GM12892 (cell line): ENCODE measurements at regions not wholly inside any gene's neighbourhood (a gene's known extent, or its start where the extent isn't known, plus 50 kb on each side); places are given as distances from the start of the nearest gene placed in this dataset.

Source experiments
- DNase-seq: peaks from one replicate; pipeline ENCODE4 v3.0.0; 2011; ENCODE audit not compliant: insufficient read length
- FAIRE-seq: peaks from 2 replicates; lab custom pipeline; 2011; peaks lifted over from hg19 to GRCh38; lab: Jason Lieb, UNC
- POLR2A ChIP-seq: IDR thresholded peaks from 2 replicates; pipeline ENCODE4 v1.6.1; 2011; ENCODE audit warnings: low read depth, low read length, control low read depth
- POLR2AphosphoS5 ChIP-seq: IDR thresholded peaks from 2 replicates; pipeline ENCODE4 v1.6.1; 2011; ENCODE audit warnings: low read depth, low read length, control low read depth
- TAF1 ChIP-seq: IDR thresholded peaks from 2 replicates; pipeline ENCODE4 v1.6.1; 2011; ENCODE audit warnings: low read depth, mild to moderate bottlenecking, control low read depth, low read length, borderline replicate concordance

- TF ChIP-seq POLR2AphosphoS5: no peak
- no peak for TF ChIP-seq POLR2A
- TF ChIP-seq TAF1: no peak
- FAIRE-seq: no peak
- DNase-seq: no peak
Observed at GRCh38 chr2:139260052-139260430, 479.9 kb upstream of the NXPH2 start.

GRCh38 chr2:139259422-139260051, 479.3 kb upstream of the NXPH2 start:
- no peak for FAIRE-seq
- TF ChIP-seq TAF1 (no peak), POLR2A (no peak), POLR2AphosphoS5 (no peak)
- DNase-seq: no peak

GRCh38 chr2:139241286-139241685, 461.1 kb upstream of the NXPH2 start:
- TF ChIP-seq POLR2AphosphoS5 (no peak), POLR2A (no peak), TAF1 (no peak)
- FAIRE-seq (no peak), DNase-seq (no peak)

- no peak for FAIRE-seq
- DNase-seq: no peak
- TF ChIP-seq TAF1 (no peak), POLR2AphosphoS5 (no peak), POLR2A (no peak)
Observed at GRCh38 chr2:139237023-139237422, 456.8 kb upstream of the NXPH2 start.

- FAIRE-seq (no peak), DNase-seq (no peak)
- TF ChIP-seq TAF1 (no peak), POLR2A (no peak), POLR2AphosphoS5 (no peak)
Observed at GRCh38 chr2:139230881-139231280, 450.7 kb upstream of the NXPH2 start.

- DNase-seq: no peak
- TF ChIP-seq POLR2AphosphoS5: no peak
- TF ChIP-seq POLR2A: no peak
- TF ChIP-seq TAF1: no peak
- no peak for FAIRE-seq
Observed at GRCh38 chr2:139228276-139228675, 448.1 kb upstream of the NXPH2 start.

- DNase-seq (no peak), FAIRE-seq (no peak)
Observed at GRCh38 chr2:139225961-139226360, 445.8 kb upstream of the NXPH2 start.

GRCh38 chr2:139218181-139218580, 438.0 kb upstream of the NXPH2 start:
- TF ChIP-seq POLR2AphosphoS5 (no peak), TAF1 (no peak), POLR2A (no peak)
- DNase-seq (no peak), FAIRE-seq (no peak)

More at GRCh38 chr2:139225961-139226360, 445.8 kb upstream of the NXPH2 start:
- no peak for TF ChIP-seq POLR2AphosphoS5
- TF ChIP-seq TAF1: no peak
- TF ChIP-seq POLR2A: no peak

- TF ChIP-seq POLR2AphosphoS5 (no peak), TAF1 (no peak), POLR2A (no peak)
- DNase-seq: no peak
- no peak for FAIRE-seq
Observed at GRCh38 chr2:139217641-139218040, 437.5 kb upstream of the NXPH2 start.

GRCh38 chr2:139216435-139216834, 436.2 kb upstream of the NXPH2 start:
- no peak for DNase-seq
- TF ChIP-seq POLR2AphosphoS5 (no peak), POLR2A (no peak), TAF1 (no peak)
- no peak for FAIRE-seq

GRCh38 chr2:139214801-139215200, 434.6 kb upstream of the NXPH2 start:
- FAIRE-seq: no peak
- TF ChIP-seq POLR2AphosphoS5 (no peak), POLR2A (no peak), TAF1 (no peak)
- DNase-seq: no peak

- no peak for TF ChIP-seq POLR2AphosphoS5
- no peak for TF ChIP-seq TAF1
- no peak for TF ChIP-seq POLR2A
- FAIRE-seq (no peak), DNase-seq (no peak)
Observed at GRCh38 chr2:139209586-139209985, 429.4 kb upstream of the NXPH2 start.
